ENCODE measurements at regions not wholly inside any gene's neighbourhood (a gene's known extent, or its start where the extent isn't known, plus 50 kb on each side); places are given as distances from the start of the nearest gene placed in this dataset.

DNA sequence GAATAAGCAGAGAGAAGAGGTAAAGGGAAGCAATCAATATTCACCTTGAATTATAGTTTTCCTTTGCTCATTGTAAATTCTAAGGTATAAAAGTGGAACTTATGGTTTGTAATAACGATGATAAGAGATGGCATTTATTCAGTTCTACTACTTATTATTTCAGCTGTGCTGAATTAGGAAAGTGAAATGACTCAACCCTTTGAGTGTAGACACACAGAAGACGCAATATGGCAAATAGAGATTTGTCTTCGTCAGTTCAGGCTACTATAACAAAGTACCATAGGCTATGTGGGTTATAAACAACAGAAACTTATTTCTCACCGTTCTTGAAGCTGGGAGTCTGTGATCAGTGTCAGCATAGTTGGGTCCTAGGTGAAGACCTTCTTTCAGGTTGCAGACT is 713.0 kb upstream of the PCDH9 start:
- Histone ChIP-seq H3K36me3 (ENCODE audit: control insufficient read depth, insufficient read depth, low read length) (no peaks in the 10 kb centered on the region), H3K4me1 (no peaks in the 10 kb centered on the region), H3K27me3 (replicated peaks; ENCODE audit: control insufficient read depth, insufficient read depth, low read length) (no peaks in the 10 kb centered on the region), H3K4me3 (ENCODE audit: low read depth, low read length) (no peak overlapping the region), H3K9me3 (no peaks in the 10 kb centered on the region)
- ChIA-PET CTCF (no interaction called here), POLR2A (no interaction called here)
- Mint-ChIP-seq H3K4me3 (ENCODE audit: unreplicated experiment) (no peak overlapping the region), H3K27ac (ENCODE audit: unreplicated experiment) (no peak overlapping the region), H3K9me3 (ENCODE audit: unreplicated experiment) (no peaks in the 10 kb centered on the region), H3K4me1 (ENCODE audit: low read depth, unreplicated experiment) (no peaks in the 10 kb centered on the region), H3K36me3 (ENCODE audit: insufficient read depth, unreplicated experiment) (no peaks in the 10 kb centered on the region), H3K27me3 (ENCODE audit: insufficient read depth, unreplicated experiment) (peaks cover 3% of the 10 kb centered on the region)
- DNase-seq, result no peak
- BruUV-seq (replicated peaks), result no TSS peak
- intact Hi-C loops (cut with micrococcal nuclease; ENCODE audit: unreplicated experiment), result no loop called here
- no peak for TF ChIP-seq CTCF (IDR thresholded peaks at IDR 0.05; ENCODE audit: insufficient read depth in 1 of 2, low read depth in 1 of 2, low read length in 1 of 2, severe bottlenecking in 1 of 2, unreplicated experiment in 1 of 2)

GRCh38 chr13:67935626-67936025 is 705.5 kb upstream of the PCDH9 start:
- H3K27me3 Mint-ChIP-seq (ENCODE audit: insufficient read depth, unreplicated experiment), result peaks cover 3% of the 10 kb centered on the region
- no peak overlapping the region for H3K4me3 Mint-ChIP-seq (ENCODE audit: unreplicated experiment)
- H3K36me3 ChIP-seq (ENCODE audit: control insufficient read depth, insufficient read depth, low read length), result no peaks in the 10 kb centered on the region
- H3K4me3 ChIP-seq (ENCODE audit: low read depth, low read length), result no peak overlapping the region
- TF ChIP-seq CTCF (IDR thresholded peaks at IDR 0.05; ENCODE audit: insufficient read depth in 1 of 2, low read depth in 1 of 2, low read length in 1 of 2, severe bottlenecking in 1 of 2, unreplicated experiment in 1 of 2), result no peak
- ChIA-PET CTCF (no interaction called here), POLR2A (no interaction called here)
- BruUV-seq (replicated peaks), result no TSS peak
- H3K9me3 ChIP-seq, result no peaks in the 10 kb centered on the region
- H3K4me1 Mint-ChIP-seq (ENCODE audit: low read depth, unreplicated experiment), result no peaks in the 10 kb centered on the region
- no peaks in the 10 kb centered on the region for H3K4me1 ChIP-seq
- intact Hi-C loops (cut with micrococcal nuclease; ENCODE audit: unreplicated experiment), result no loop called here
- H3K9me3 Mint-ChIP-seq (ENCODE audit: unreplicated experiment), result no peaks in the 10 kb centered on the region
- H3K27me3 ChIP-seq (replicated peaks; ENCODE audit: control insufficient read depth, insufficient read depth, low read length), result no peaks in the 10 kb centered on the region
- no peaks in the 10 kb centered on the region for H3K36me3 Mint-ChIP-seq (ENCODE audit: insufficient read depth, unreplicated experiment)
- no peak for DNase-seq
- no peak overlapping the region for H3K27ac Mint-ChIP-seq (ENCODE audit: unreplicated experiment)

DNA sequence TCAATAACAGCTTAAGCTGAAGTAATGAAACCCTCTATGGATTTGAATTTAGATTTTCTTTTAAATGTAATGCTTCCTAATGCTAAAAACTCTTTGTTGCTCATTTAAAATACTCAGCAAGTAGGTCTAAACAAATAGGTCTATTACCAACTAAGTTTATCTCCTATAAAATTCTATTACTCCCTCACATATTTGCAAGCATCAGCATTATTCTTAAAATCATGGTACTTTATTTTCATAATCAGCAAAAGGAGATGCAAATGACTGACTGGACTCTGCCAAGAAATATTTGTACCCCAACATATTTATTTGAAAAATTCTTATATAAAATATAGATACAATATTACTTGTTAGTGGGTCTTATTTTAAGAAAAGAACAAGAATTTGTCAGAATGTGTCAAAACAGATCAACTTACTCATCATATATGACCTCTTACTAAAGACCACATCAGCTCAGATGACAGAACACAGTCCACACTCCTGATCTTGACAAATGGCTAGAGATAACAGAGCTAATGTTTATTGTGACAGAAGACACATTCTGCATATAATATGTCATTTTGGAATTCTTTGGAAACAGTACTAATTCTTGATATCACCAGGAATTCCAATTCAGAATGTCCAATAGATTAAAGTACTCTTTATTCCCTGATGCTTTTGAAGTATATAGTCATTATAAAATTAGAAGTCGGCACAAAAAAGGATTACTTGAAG is 704.6 kb upstream of the PCDH9 start:
- H3K27ac Mint-ChIP-seq (ENCODE audit: unreplicated experiment), result no peak overlapping the region
- no peaks in the 10 kb centered on the region for H3K9me3 Mint-ChIP-seq (ENCODE audit: unreplicated experiment)
- CTCF ChIA-PET, result no interaction called here
- no peak overlapping the region for H3K4me3 Mint-ChIP-seq (ENCODE audit: unreplicated experiment)
- no peaks in the 10 kb centered on the region for H3K4me1 Mint-ChIP-seq (ENCODE audit: low read depth, unreplicated experiment)
- H3K36me3 Mint-ChIP-seq (ENCODE audit: insufficient read depth, unreplicated experiment), result no peaks in the 10 kb centered on the region
- no peaks in the 10 kb centered on the region for H3K9me3 ChIP-seq
- intact Hi-C loops (cut with micrococcal nuclease; ENCODE audit: unreplicated experiment), result no loop called here
- no TSS peak for BruUV-seq (replicated peaks)
- no peaks in the 10 kb centered on the region for H3K36me3 ChIP-seq (ENCODE audit: control insufficient read depth, insufficient read depth, low read length)
- peaks cover 3% of the 10 kb centered on the region for H3K27me3 Mint-ChIP-seq (ENCODE audit: insufficient read depth, unreplicated experiment)
- DNase-seq, result no peak
- H3K4me1 ChIP-seq, result no peaks in the 10 kb centered on the region
- no peak for TF ChIP-seq CTCF (IDR thresholded peaks at IDR 0.05; ENCODE audit: insufficient read depth in 1 of 2, low read depth in 1 of 2, low read length in 1 of 2, severe bottlenecking in 1 of 2, unreplicated experiment in 1 of 2)
- POLR2A ChIA-PET, result no interaction called here
- no peak overlapping the region for H3K4me3 ChIP-seq (ENCODE audit: low read depth, low read length)
- no peaks in the 10 kb centered on the region for H3K27me3 ChIP-seq (replicated peaks; ENCODE audit: control insufficient read depth, insufficient read depth, low read length)

All from Caco-2 (cell line).